ENCODE measurements at regions not wholly inside any gene's neighbourhood (a gene's known extent, or its start where the extent isn't known, plus 50 kb on each side); places are given as distances from the start of the nearest gene placed in this dataset.

DNA sequence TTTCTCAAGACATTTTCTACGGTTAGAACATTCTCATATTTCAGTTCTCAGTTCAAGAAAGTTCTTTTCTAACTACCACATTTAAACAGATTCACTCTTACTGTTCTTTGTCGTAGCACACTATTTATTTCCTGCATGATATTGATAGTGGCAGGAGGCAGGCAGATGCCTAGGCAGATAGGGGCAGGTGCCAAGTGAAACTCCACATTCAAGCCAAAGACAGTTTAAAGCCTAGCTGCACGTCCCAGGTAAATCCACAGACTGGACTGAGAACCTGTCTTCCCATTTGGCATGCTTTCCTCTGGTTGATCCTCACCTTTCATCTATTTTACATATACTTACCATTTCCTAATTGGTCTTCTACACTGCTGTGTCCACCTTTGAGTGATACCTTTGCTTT, 359.3 kb downstream of the TMX3 start:
- TF ChIP-seq, protein P1, sequence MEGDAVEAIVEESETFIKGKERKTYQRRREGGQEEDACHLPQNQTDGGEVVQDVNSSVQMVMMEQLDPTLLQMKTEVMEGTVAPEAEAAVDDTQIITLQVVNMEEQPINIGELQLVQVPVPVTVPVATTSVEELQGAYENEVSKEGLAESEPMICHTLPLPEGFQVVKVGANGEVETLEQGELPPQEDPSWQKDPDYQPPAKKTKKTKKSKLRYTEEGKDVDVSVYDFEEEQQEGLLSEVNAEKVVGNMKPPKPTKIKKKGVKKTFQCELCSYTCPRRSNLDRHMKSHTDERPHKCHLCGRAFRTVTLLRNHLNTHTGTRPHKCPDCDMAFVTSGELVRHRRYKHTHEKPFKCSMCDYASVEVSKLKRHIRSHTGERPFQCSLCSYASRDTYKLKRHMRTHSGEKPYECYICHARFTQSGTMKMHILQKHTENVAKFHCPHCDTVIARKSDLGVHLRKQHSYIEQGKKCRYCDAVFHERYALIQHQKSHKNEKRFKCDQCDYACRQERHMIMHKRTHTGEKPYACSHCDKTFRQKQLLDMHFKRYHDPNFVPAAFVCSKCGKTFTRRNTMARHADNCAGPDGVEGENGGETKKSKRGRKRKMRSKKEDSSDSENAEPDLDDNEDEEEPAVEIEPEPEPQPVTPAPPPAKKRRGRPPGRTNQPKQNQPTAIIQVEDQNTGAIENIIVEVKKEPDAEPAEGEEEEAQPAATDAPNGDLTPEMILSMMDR (IDR thresholded peaks at IDR 0.05) = no peak
- no peak for TF ChIP-seq POLR2A (IDR thresholded peaks at IDR 0.05)
